ENCODE measurements at regions not wholly inside any gene's neighbourhood (a gene's known extent, or its start where the extent isn't known, plus 50 kb on each side); places are given as distances from the start of the nearest gene placed in this dataset.

DNA sequence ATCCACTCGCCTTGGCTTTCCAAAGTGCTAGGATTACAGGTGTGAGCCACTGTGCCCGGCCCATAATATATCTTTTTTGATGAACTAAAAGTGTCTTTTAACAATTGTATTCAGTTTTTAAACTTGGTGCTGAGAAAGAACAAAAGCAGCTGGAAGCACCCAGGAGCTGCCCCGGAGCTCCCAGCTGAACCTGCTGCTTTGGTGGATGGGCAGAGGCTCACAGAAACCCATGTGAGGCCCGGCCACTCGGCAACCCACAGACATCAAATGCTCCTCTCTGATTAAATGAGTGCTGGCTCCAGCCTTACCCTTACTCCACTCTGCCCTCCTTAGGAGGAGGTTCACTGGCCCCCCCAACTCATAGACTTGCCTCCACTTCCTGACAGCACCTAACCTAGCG lies 59.4 kb upstream of the FRMD1 start:
- Histone ChIP-seq H3K4me3 (ENCODE audit: insufficient read depth, low read depth, low read length) (no peak overlapping the region), H2AK9ac (replicated peaks; ENCODE audit: low read depth, low read length, poor library complexity) (no peak overlapping the region), H3K27me3 (ENCODE audit: control insufficient read depth, insufficient read depth, low read length) (peaks cover 1% of the 10 kb centered on the region; the same call in 1 of the 2 replicates), H3K14ac (replicated peaks; ENCODE audit: low read depth, low read length) (no peak overlapping the region), H3K9me1 (ENCODE audit: insufficient read depth, low read length) (no peaks in the 10 kb centered on the region), H3K23ac (ENCODE audit: low read depth, low read length) (no peak overlapping the region), H4K91ac (ENCODE audit: insufficient read depth, low read depth, low read length) (no peak overlapping the region), H2BK15ac (ENCODE audit: low read depth, low read length) (no peak overlapping the region), H2BK20ac (ENCODE audit: low read depth, low read length) (no peak overlapping the region), H3K4me1 (ENCODE audit: control insufficient read depth, insufficient read depth, low read length) (no peaks in the 10 kb centered on the region), H3K9me3 (ENCODE audit: control insufficient read depth, insufficient read depth, low read length) (no peaks in the 10 kb centered on the region), H4K8ac (ENCODE audit: low read depth in 2 of 2, low read length in 2 of 2) (no peak overlapping the region), H4K5ac (ENCODE audit: low read depth, low read length) (no peak overlapping the region), H3K27ac (ENCODE audit: insufficient read depth, low read length) (no peak overlapping the region), H3K79me1 (ENCODE audit: low read depth in 1 of 2, low read length in 2 of 2) (no peaks in the 10 kb centered on the region), H3K36me3 (ENCODE audit: control insufficient read depth, insufficient read depth, low read length) (no peaks in the 10 kb centered on the region), H3K9ac (ENCODE audit: low read depth, low read length) (no peak overlapping the region), H3K56ac (ENCODE audit: extremely low read depth, insufficient read depth, low read length) (no peak overlapping the region), H2AFZ (replicated peaks; ENCODE audit: low read length, poor library complexity) (no peak overlapping the region), H4K20me1 (ENCODE audit: insufficient read depth, low read length) (no peaks in the 10 kb centered on the region), H3K4ac (ENCODE audit: low read depth, low read length) (no peak overlapping the region), H2BK5ac (ENCODE audit: low read depth, low read length, poor library complexity, severe bottlenecking) (no peak overlapping the region), H2BK120ac (ENCODE audit: low read depth, low read length) (no peak overlapping the region), H2AK5ac (ENCODE audit: low read depth, low read length) (no peak overlapping the region), H3K4me2 (ENCODE audit: low read depth, low read length) (no peak overlapping the region), H3K18ac (ENCODE audit: low read depth, low read length) (no peak overlapping the region)
- ChIA-PET CTCF (interaction anchor here (1.7 kb wide), 1 partner anchor 78 kb away, joined by 4 read pairs; no protein-coding TSS in a partner anchor), POLR2A (ENCODE audit: unreplicated experiment) (no interaction called here)
- dilution Hi-C loops (cut with HindIII; ENCODE audit: low sequenced_read_pairs, unreplicated experiment) (no loop called here), intact Hi-C loops (cut with micrococcal nuclease) (no loop called here), in situ Hi-C loops (cut with MboI; ENCODE audit: low sequenced_read_pairs) (no loop called here)
- TF ChIP-seq RCOR1 (IDR thresholded peaks at IDR 0.05; ENCODE audit: insufficient replicate concordance, low read length) (no peak), CEBPB (IDR thresholded peaks at IDR 0.05; ENCODE audit: low read depth, low read length) (no peak), CHD1 (IDR thresholded peaks at IDR 0.05; ENCODE audit: low read depth, low read length) (no peak), CTCF (conservative IDR thresholded peaks at IDR 0.05; ENCODE audit: low read depth, low read length) (no peak), BHLHE40 (IDR thresholded peaks at IDR 0.05; ENCODE audit: low read depth, low read length) (no peak), NFE2L2 (IDR thresholded peaks at IDR 0.05; ENCODE audit: low read depth, low read length) (no peak), POLR2A (IDR thresholded peaks at IDR 0.05; ENCODE audit: low read depth, low read length) (no peak), FOS (IDR thresholded peaks at IDR 0.05; ENCODE audit: low read depth, low read length) (no peak), USF2 (IDR thresholded peaks at IDR 0.05; ENCODE audit: low read depth, low read length) (no peak), MXI1 (IDR thresholded peaks at IDR 0.05; ENCODE audit: borderline replicate concordance, low read depth, low read length) (no peak), ELK1 (IDR thresholded peaks at IDR 0.05; ENCODE audit: borderline replicate concordance, low read depth, low read length) (no peak), RAD21 (IDR thresholded peaks at IDR 0.05; ENCODE audit: low read length) (no peak), RFX5 (IDR thresholded peaks at IDR 0.05; ENCODE audit: low read depth, low read length) (no peak), SMC3 (IDR thresholded peaks at IDR 0.05; ENCODE audit: low read depth, low read length) (no peak), MAFK (IDR thresholded peaks at IDR 0.05; ENCODE audit: low read depth, low read length) (no peak), MAZ (IDR thresholded peaks at IDR 0.05; ENCODE audit: borderline replicate concordance, low read depth, low read length) (no peak)
- WGBS, 2 experiments (ENCODE audit: extremely low coverage in 2 of 2, insufficient read length in 1 of 2): no CpG with 5 or more reads among the region's 6 CpGs
- DNase-seq: no peak
- BruUV-seq (replicated peaks): no TSS peak
- no peak for ATAC-seq (ENCODE audit: low read depth)

Measured in IMR-90 (cell line).